ENCODE measurements at regions not wholly inside any gene's neighbourhood (a gene's known extent, or its start where the extent isn't known, plus 50 kb on each side); places are given as distances from the start of the nearest gene placed in this dataset.
"Not testable (repeated sequence)": the region's sequence is repeated elsewhere in the genome, so short reads cannot be mapped to it uniquely, and the experiment has no call there.

GRCh38 chr9:117809751-117810150 is 105.5 kb downstream of the TLR4 start:
- Histone ChIP-seq H3K4me2 (no peak overlapping the region), H3K27me3 (no peaks in the 10 kb centered on the region), H3K4me3 (no peak overlapping the region), H4K20me1 (no peaks in the 10 kb centered on the region), H3K4me1 (no peaks in the 10 kb centered on the region), H3K36me3 (no peaks in the 10 kb centered on the region), H3K9ac (no peak overlapping the region), H3K9me3 (no peaks in the 10 kb centered on the region), H3K27ac (no peak overlapping the region)
- TF ChIP-seq Cebpa-rat (IDR thresholded peaks at IDR 0.05) = no peak

GRCh38 chr9:117815315-117815714 is 111.1 kb downstream of the TLR4 start:
- no peak overlapping the region for H3K4me3 ChIP-seq
- H3K4me2 ChIP-seq = peak overlapping the region; percentile 46
- TF ChIP-seq Cebpa-rat (IDR thresholded peaks at IDR 0.05) = no peak
- H3K9me3 ChIP-seq = no peaks in the 10 kb centered on the region
- H3K36me3 ChIP-seq = no peaks in the 10 kb centered on the region
- H3K27ac ChIP-seq = no peak overlapping the region
- no peaks in the 10 kb centered on the region for H4K20me1 ChIP-seq
- no peaks in the 10 kb centered on the region for H3K27me3 ChIP-seq
- no peak overlapping the region for H3K9ac ChIP-seq
- peaks cover 9% of the 10 kb centered on the region for H3K4me1 ChIP-seq

- Histone ChIP-seq H3K27ac (no peak overlapping the region), H3K27me3 (no peaks in the 10 kb centered on the region), H3K36me3 (no peaks in the 10 kb centered on the region), H4K20me1 (no peaks in the 10 kb centered on the region), H3K4me2 (0 out of 2 replicates have a peak overlapping the region, but pooled peaks have one; percentile 46), H3K9me3 (no peaks in the 10 kb centered on the region), H3K4me3 (no peak overlapping the region), H3K4me1 (peaks cover 9% of the 10 kb centered on the region), H3K9ac (no peak overlapping the region)
- no peak for TF ChIP-seq Cebpa-rat (IDR thresholded peaks at IDR 0.05)
These were observed 111.7 kb downstream of the TLR4 start for GRCh38 chr9:117815948-117816347.

GRCh38 chr9:117821954-117822353 is 117.8 kb downstream of the TLR4 start:
- Histone ChIP-seq H3K27me3 (no peaks in the 10 kb centered on the region), H3K9ac (no peak overlapping the region), H3K4me3 (no peak overlapping the region), H3K4me1 (peaks cover 15% of the 10 kb centered on the region), H3K27ac (no peak overlapping the region), H3K9me3 (no peaks in the 10 kb centered on the region), H3K4me2 (no peak overlapping the region), H4K20me1 (no peaks in the 10 kb centered on the region), H3K36me3 (no peaks in the 10 kb centered on the region)
- TF ChIP-seq Cebpa-rat (IDR thresholded peaks at IDR 0.05) = no peak

- Histone ChIP-seq H3K4me1 (peaks cover 17% of the 10 kb centered on the region), H3K27me3 (no peaks in the 10 kb centered on the region), H3K36me3 (no peaks in the 10 kb centered on the region), H3K9me3 (no peaks in the 10 kb centered on the region), H4K20me1 (no peaks in the 10 kb centered on the region), H3K9ac (no peak overlapping the region), H3K4me2 (no peak overlapping the region), H3K4me3 (no peak overlapping the region), H3K27ac (no peak overlapping the region)
- no peak for TF ChIP-seq Cebpa-rat (IDR thresholded peaks at IDR 0.05)
These were observed 119.4 kb downstream of the TLR4 start for GRCh38 chr9:117823576-117823975.

GRCh38 chr9:117825609-117826347 is 121.6 kb downstream of the TLR4 start:
- H3K36me3 ChIP-seq = no peaks in the 10 kb centered on the region
- no peak overlapping the region for H3K27ac ChIP-seq
- H3K27me3 ChIP-seq = no peaks in the 10 kb centered on the region
- H3K4me3 ChIP-seq = no peak overlapping the region
- H3K9me3 ChIP-seq = no peaks in the 10 kb centered on the region
- no peak for TF ChIP-seq Cebpa-rat (IDR thresholded peaks at IDR 0.05)
- H4K20me1 ChIP-seq = no peaks in the 10 kb centered on the region
- peaks cover 17% of the 10 kb centered on the region for H3K4me1 ChIP-seq
- H3K9ac ChIP-seq = no peak overlapping the region
- H3K4me2 ChIP-seq = peak overlapping the region; percentile 39

GRCh38 chr9:117826837-117827236 is 122.6 kb downstream of the TLR4 start:
- Histone ChIP-seq H3K4me2 (peak overlapping the region; percentile 39), H3K36me3 (no peaks in the 10 kb centered on the region), H3K27ac (no peak overlapping the region), H4K20me1 (no peaks in the 10 kb centered on the region), H3K9ac (no peak overlapping the region), H3K9me3 (no peaks in the 10 kb centered on the region), H3K4me3 (no peak overlapping the region), H3K27me3 (no peaks in the 10 kb centered on the region), H3K4me1 (peaks cover 17% of the 10 kb centered on the region)
- TF ChIP-seq Cebpa-rat (IDR thresholded peaks at IDR 0.05) = no peak

GRCh38 chr9:117827456-117827855 is 123.3 kb downstream of the TLR4 start:
- H4K20me1 ChIP-seq = no peaks in the 10 kb centered on the region
- no peaks in the 10 kb centered on the region for H3K9me3 ChIP-seq
- peaks cover 17% of the 10 kb centered on the region for H3K4me1 ChIP-seq
- no peak overlapping the region for H3K27ac ChIP-seq
- no peak overlapping the region for H3K9ac ChIP-seq
- no peak for TF ChIP-seq Cebpa-rat (IDR thresholded peaks at IDR 0.05)
- H3K4me3 ChIP-seq = no peak overlapping the region
- H3K4me2 ChIP-seq = no peak overlapping the region
- H3K36me3 ChIP-seq = no peaks in the 10 kb centered on the region
- H3K27me3 ChIP-seq = no peaks in the 10 kb centered on the region

GRCh38 chr9:117828466-117828865 is 124.3 kb downstream of the TLR4 start:
- no peak overlapping the region for H3K27ac ChIP-seq
- no peak for TF ChIP-seq Cebpa-rat (IDR thresholded peaks at IDR 0.05)
- H4K20me1 ChIP-seq = no peaks in the 10 kb centered on the region
- H3K9ac ChIP-seq = no peak overlapping the region
- no peak overlapping the region for H3K4me2 ChIP-seq
- no peaks in the 10 kb centered on the region for H3K36me3 ChIP-seq
- H3K4me3 ChIP-seq = no peak overlapping the region
- peaks cover 17% of the 10 kb centered on the region for H3K4me1 ChIP-seq
- H3K27me3 ChIP-seq = no peaks in the 10 kb centered on the region
- H3K9me3 ChIP-seq = no peaks in the 10 kb centered on the region

GRCh38 chr9:117835798-117836197 is 131.6 kb downstream of the TLR4 start:
- no peak overlapping the region for H3K9ac ChIP-seq
- TF ChIP-seq Cebpa-rat (IDR thresholded peaks at IDR 0.05) = no peak
- no peaks in the 10 kb centered on the region for H3K9me3 ChIP-seq
- no peaks in the 10 kb centered on the region for H3K36me3 ChIP-seq
- H4K20me1 ChIP-seq = no peaks in the 10 kb centered on the region
- H3K4me1 ChIP-seq = no peaks in the 10 kb centered on the region
- H3K27ac ChIP-seq = no peak overlapping the region
- no peak overlapping the region for H3K4me2 ChIP-seq
- no peak overlapping the region for H3K4me3 ChIP-seq
- no peaks in the 10 kb centered on the region for H3K27me3 ChIP-seq

- Histone ChIP-seq H3K36me3 (no peaks in the 10 kb centered on the region), H3K27ac (no peak overlapping the region), H3K9ac (no peak overlapping the region), H3K4me1 (no peaks in the 10 kb centered on the region), H3K27me3 (no peaks in the 10 kb centered on the region), H4K20me1 (no peaks in the 10 kb centered on the region), H3K4me3 (no peak overlapping the region), H3K9me3 (no peaks in the 10 kb centered on the region), H3K4me2 (no peak overlapping the region)
- TF ChIP-seq Cebpa-rat (IDR thresholded peaks at IDR 0.05) = no peak
These were observed 135.7 kb downstream of the TLR4 start for GRCh38 chr9:117839862-117840261.

- H3K9ac ChIP-seq, H3K27me3 ChIP-seq, H3K4me2 ChIP-seq, H4K20me1 ChIP-seq, H3K4me3 ChIP-seq, H3K27ac ChIP-seq, H3K4me1 ChIP-seq, H3K36me3 ChIP-seq, H3K9me3 ChIP-seq: not testable (repeated sequence)
These were observed 147.7 kb downstream of the TLR4 start for GRCh38 chr9:117851836-117852461.
